Activated CD4-positive, alpha-beta T cell treated with anti-CD3 and anti-CD28 coated beads for 24 hours (primary cell): ENCODE measurements at regions not wholly inside any gene's neighbourhood (a gene's known extent, or its start where the extent isn't known, plus 50 kb on each side); places are given as distances from the start of the nearest gene placed in this dataset.

ENCODE experiments used
- DNase-seq, 2 donors: peaks; one replicate each; pipeline ENCODE4 v3.0.0-alpha.2; 2020; ENCODE audit warnings: low read depth in 2 of 2

GRCh38 chr7:109126404-109127050 is 556.9 kb downstream of the DNAJB9 start:
- DNase-seq, result no peak

DNA sequence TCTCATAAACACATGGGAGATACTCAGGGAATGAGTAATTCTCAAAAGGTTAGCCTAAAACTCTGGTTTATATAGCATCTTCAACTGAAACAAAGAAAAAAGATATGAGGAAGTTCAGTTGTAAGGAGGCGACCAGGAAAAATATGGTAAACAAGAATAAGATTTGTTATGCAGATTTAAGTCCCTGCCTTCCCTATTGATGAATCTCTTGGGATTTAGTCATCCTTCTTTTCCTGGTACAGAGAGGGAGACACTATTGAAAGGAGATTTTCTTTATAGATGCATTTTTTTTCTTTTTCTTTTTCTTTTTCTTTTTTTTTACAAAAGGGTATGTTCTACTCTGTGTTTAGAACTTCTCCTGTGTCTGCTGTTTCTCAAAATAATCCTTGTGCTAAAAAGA is 557.5 kb downstream of the DNAJB9 start:
- no peak for DNase-seq

GRCh38 chr7:109131141-109131540 is 561.5 kb downstream of the DNAJB9 start:
- no peak for DNase-seq

DNA sequence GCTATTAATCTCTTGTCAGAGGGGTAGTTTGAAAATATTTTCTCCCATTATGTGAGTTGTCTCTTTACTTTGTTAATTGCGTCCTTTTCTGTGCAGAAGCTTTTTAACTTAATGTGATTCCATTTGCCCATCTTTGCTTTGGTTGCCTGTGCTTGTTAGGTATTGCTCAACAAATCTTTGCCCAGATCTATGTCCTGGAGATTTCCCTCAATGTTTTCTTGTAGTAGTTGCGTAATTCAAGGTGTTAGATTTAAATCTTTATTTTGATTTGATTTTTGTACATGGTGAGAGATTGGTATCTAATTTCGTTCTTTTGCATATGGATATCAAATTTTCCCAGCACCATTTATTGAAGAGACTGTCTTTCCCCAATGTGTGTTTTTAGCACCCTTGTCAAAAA is 567.2 kb downstream of the DNAJB9 start:
- DNase-seq, result no peak

DNA sequence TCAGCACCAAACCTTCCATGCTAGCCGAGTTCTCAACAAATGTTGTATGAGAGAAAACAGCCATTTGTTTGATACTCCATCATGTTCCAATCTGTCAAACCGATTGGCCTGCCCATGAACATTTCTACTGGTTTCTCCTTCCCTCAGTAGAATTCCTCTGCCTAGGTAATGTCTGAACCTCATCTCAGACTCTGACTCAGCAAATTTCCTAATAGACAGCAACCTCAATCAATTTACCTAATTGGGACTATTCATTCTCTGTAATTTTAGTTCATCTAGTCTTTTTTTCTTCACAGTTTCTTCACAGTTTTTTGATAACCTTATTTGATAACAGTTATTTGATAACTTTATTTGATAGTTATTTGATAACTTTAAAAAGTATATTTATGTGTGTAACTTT is 585.1 kb downstream of the DNAJB9 start:
- DNase-seq, result no peak

DNA sequence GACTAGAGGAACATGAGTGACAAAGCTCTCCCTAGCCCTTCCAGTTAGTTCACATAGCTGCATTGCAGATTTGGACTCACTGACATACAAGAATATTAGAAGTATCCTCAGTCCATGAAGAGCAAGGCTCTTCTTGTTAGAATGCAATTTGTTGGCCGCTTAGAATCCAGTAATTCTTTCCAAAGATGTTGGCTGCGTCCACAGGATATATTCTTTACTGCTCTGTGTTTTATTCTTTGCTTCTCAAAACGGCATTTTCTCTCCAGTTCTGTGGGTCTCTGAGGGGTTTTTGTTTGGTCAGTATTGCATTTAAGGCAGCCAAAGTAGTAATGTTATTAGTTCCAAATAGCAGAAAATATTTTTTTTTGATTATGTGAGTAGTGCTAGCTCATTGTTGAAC is 588.6 kb downstream of the DNAJB9 start:
- DNase-seq, result no peak

DNA sequence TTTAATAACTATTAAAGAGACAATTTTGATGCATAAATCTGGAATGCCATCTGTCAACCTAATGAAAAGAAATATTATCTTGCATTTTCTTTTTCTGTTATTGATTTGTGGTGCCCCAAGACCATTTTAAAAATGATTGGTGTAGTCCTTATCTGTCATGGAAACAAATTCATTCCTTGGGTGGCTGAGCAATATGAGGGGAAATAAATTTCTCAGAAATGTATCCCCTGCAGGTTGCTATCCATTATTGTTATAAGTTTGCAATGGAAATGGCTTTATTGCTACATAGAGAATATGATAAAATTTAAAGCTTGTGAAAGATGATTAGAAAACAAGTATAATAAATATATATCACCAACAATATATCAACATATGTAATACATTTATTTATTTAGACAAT is 607.0 kb downstream of the DNAJB9 start:
- no peak for DNase-seq

DNA sequence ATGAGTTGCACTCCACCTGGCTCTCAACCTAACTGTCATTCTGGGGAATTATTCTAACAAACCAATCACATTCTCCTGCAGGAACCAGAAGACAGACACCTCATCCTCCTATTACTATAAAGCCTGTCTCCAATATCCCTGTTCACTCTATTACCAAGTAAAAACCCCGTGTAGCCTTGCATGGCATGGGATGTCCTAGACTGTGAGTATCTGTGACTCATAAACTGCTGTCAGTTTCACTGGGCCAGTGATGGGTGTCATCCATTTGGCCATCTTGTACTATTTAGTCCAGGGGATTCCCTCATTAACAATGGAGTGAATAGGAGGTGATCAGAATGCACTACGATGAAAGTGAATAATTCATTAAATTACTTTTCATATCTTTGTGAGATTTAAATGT is 608.7 kb downstream of the DNAJB9 start:
- no peak for DNase-seq

DNA sequence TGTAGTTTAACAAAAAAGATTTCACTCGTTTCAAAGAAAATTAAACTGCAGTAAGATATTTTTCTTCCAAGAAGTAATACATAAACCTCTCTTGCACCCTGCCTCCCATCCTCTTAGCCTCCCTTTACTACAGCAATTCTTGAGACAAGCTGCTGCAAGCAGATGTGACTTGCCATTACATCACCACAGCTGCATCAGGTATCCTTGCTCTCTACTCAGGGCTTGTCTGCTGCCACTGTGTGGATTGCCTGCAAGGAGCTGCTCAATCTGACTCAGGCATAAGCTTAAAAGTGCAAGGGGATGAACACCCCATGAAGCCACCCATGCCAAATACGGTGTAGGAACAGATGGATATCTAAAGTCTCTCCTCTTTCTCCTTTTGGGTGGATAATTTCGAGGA is 609.9 kb downstream of the DNAJB9 start:
- no peak for DNase-seq

- no peak for DNase-seq
Measured at GRCh38 chr7:109190766-109191398, 621.2 kb downstream of the DNAJB9 start.

GRCh38 chr7:109206196-109206595 is 636.5 kb downstream of the DNAJB9 start:
- DNase-seq, result no peak

GRCh38 chr7:109213081-109213480 is 643.4 kb downstream of the DNAJB9 start:
- DNase-seq, result no peak

DNA sequence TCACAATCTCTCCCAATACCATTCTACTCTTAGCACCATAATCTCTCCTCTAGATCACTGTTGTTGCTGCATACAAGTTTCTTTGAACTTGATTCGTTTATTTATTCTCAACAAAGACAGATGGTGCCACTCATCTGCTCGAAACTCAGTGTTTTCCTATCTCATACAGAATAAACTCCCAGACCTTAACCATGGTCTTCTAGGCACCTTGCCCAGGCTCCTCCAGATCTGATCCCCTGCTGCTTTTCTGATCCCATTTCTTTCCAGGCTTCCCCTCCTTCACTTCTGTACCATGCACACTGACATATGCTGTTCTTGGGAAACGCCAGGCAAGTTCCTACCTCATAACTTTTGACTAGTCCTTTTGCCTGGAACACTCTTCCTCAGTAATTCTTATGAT is 645.7 kb downstream of the DNAJB9 start:
- DNase-seq, result no peak

DNA sequence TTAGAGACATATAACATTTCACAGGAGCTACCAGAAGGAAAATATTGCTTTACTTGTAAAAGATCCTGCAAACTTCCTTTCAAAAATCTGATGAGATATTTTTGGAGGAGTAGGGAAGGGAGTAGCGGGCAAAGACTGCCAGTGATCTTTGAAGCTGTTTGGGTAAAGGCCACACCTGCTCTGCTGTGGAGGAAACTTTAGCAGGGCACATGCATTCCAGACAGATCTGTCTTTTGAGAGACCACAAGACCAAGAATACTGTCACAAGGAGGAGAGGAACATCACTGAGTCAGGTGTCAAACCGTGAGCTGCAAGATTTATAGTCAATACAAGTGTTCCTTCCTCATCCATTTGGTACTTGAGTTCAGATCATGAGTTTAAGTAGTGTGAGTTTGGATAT is 654.4 kb downstream of the DNAJB9 start:
- no peak for DNase-seq

- DNase-seq, result no peak
Measured at GRCh38 chr7:109226699-109227098, 657.0 kb downstream of the DNAJB9 start.

GRCh38 chr7:109235316-109235715 is 665.6 kb downstream of the DNAJB9 start:
- DNase-seq, result no peak

DNA sequence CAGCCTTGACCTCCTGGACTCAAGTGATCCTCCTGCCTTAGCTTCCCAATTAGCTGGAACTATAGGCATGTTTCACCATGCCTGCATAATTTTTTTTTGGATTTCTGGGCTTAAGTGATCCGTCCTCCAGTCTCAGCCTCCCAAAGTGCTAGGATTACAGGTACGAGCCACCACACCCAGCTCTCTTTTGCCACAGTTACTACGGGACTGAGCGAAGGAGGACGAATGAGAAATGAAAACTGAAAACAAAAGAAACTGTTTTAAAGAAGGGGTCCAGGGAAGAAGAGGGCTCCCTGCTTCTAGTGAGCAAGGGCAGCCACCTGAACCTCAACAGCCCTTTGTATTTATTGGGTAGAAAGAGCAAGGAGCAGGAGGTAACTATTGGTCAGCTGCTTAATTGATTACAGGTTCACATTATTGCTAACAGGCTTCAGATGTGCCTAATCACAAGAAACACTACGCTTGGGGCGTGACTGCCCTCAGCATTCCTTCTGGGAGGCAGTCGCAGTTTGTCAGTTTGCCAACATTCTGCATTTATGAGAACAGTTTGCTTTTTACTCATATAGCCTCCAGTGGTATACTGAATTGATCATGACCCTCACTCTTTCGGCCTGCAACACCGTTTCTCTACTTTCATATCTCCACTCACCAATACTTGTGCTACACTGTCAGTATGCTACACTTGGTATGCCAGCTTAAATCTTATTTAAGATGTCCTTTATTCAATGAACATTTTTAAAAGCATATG is 676.8 kb downstream of the DNAJB9 start:
- no peak for DNase-seq

GRCh38 chr7:109256762-109257560 is 687.3 kb downstream of the DNAJB9 start:
- no peak for DNase-seq

- DNase-seq, result no peak
Measured at GRCh38 chr7:109259151-109259550, 689.5 kb downstream of the DNAJB9 start.

DNA sequence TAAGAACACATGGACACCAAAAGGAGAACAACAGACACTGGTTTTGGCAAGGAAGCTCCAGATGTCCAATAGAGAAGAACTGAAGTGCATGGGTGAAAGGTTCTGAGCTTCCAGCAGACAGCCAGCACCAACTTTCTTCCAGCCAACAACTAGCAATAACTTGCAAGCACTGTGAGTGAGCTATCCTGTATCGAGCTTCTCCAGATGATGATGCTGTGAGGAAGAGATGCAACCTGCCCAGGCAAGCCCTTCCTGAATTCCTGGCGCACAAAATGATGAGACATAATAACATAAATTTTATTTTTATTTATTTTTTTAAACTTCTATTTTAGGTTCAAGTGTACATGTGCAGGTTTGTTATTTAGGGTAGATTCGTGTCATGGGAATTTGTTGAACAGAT is 692.1 kb downstream of the DNAJB9 start:
- DNase-seq, result no peak

DNA sequence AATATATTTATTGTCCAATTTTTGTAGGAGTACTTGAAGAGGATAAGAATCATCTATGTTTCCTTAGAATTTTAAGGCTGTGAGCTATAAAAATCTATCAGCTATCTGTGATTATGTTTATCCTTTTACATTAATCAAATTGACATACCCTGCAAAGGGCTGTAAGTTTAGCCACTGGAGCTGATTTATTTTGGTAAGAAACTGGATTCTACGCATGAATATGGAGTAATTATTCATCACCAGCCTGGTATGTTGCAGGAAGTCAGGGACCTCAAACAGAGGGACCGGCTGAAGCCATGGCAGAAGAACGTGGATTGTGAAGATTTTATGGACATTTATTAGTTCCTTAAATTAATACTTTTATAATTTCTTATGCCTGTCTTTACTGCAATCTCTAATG is 696.9 kb downstream of the DNAJB9 start:
- DNase-seq, result no peak

DNA sequence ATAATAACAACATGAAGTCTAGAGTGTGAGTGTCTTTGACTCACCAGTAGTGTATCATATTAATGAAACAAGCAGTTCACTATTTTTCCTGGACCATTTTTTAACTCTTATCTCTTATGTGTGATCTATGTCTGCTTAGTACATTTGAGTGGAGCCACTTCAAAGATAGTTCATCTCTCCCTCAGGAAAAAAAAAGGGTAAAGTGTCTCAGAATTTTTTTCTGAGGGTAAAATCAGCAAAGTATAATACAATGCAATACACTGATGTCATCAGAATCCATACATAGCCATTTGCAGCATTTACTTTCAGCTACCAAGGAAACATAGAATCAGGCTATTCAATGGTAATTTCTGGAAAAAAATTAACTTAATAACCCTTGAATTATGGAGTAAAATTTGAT is 706.7 kb downstream of the DNAJB9 start:
- no peak for DNase-seq
